GM23338 (cell line): ENCODE measurements at regions not wholly inside any gene's neighbourhood (a gene's known extent, or its start where the extent isn't known, plus 50 kb on each side); places are given as distances from the start of the nearest gene placed in this dataset.

Experiments used
- ATAC-seq: fragments of 200-7000 bp; cut with Tn5 transposase; 3 replicates; pipeline ENCODE4 v1.9.1; 2020
- DNase-seq: peaks from one replicate; pipeline ENCODE4 v3.0.0-alpha.2; 2015; ENCODE audit warnings: low spot score
- H2AFZ ChIP-seq: fragments of 200-600 bp; sonication (generic); 2 replicates; pipeline ENCODE4 v1.8.0; 2016; ENCODE audit warnings: antibody characterized with exemption, mild to moderate bottlenecking, moderate library complexity
- H3F3A ChIP-seq: fragments of 200-600 bp; sonication (generic); replicated peaks from 2 replicates; pipeline ENCODE4 v1.8.0; 2017; ENCODE audit warnings: antibody characterized with exemption, mixed run types, low read depth
- H3K27ac ChIP-seq: fragments of 200-600 bp; sonication (generic); 2 replicates; pipeline ENCODE4 v1.6.1; 2016; ENCODE audit warnings: low read depth
- H3K27me3 ChIP-seq: fragments of 200-600 bp; sonication (generic); 2 replicates; pipeline ENCODE4 v1.8.0; 2016; ENCODE audit warnings: mild to moderate bottlenecking, mixed run types, moderate library complexity; ENCODE audit not compliant: insufficient read depth
- H3K36me3 ChIP-seq: fragments of 200-600 bp; sonication (generic); 2 replicates; pipeline ENCODE4 v1.8.0; 2016; ENCODE audit warnings: mild to moderate bottlenecking; ENCODE audit not compliant: insufficient read depth
- H3K4me1 ChIP-seq: fragments of 200-600 bp; sonication (generic); 2 replicates; pipeline ENCODE4 v1.8.0; 2016; ENCODE audit warnings: mild to moderate bottlenecking, moderate library complexity; ENCODE audit not compliant: insufficient read depth
- H3K4me2 ChIP-seq: fragments of 200-600 bp; sonication (generic); 2 replicates; pipeline ENCODE4 v1.7.1; 2017; ENCODE audit warnings: mixed run types
- H3K4me3 ChIP-seq: fragments of 200-600 bp; sonication (generic); 2 replicates; pipeline ENCODE4 v1.6.1; 2016; ENCODE audit warnings: mixed run types
- H3K79me2 ChIP-seq: fragments of 200-600 bp; sonication (generic); replicated peaks from 2 replicates; pipeline ENCODE4 v1.8.0; 2017; ENCODE audit warnings: mild to moderate bottlenecking; ENCODE audit not compliant: insufficient read depth
- H3K9me2 ChIP-seq: fragments of 200-600 bp; sonication (generic); 2 replicates; pipeline ENCODE4 v1.8.0; 2017; ENCODE audit not compliant: insufficient read depth
- H4K20me1 ChIP-seq: fragments of 200-600 bp; sonication (generic); replicated peaks from 2 replicates; pipeline ENCODE4 v1.8.0; 2017; ENCODE audit warnings: mild to moderate bottlenecking; ENCODE audit not compliant: insufficient read depth
- H3K27ac Mint-ChIP-seq: 2 replicates; pipeline ENCODE4 v1.8.0; 2020; ENCODE audit warnings: inconsistent platforms, mild to moderate bottlenecking, moderate library complexity, mixed read lengths
- H3K27me3 Mint-ChIP-seq: 3 replicates; pipeline ENCODE4 v1.8.0; 2022; ENCODE audit warnings: low read depth, mild to moderate bottlenecking, moderate library complexity, mixed read lengths, inconsistent platforms; ENCODE audit not compliant: insufficient read depth, poor library complexity
- H3K36me3 Mint-ChIP-seq: 3 replicates; pipeline ENCODE4 v1.8.0; 2021; ENCODE audit warnings: low read depth, mild to moderate bottlenecking, inconsistent platforms, moderate library complexity, mixed read lengths
- H3K4me1 Mint-ChIP-seq: 3 replicates; pipeline ENCODE4 v1.8.0; 2020; ENCODE audit warnings: mild to moderate bottlenecking, inconsistent platforms, mixed read lengths
- H3K4me3 Mint-ChIP-seq: 3 replicates; pipeline ENCODE4 v1.8.0; 2021; ENCODE audit warnings: moderate library complexity, mild to moderate bottlenecking, inconsistent platforms, mixed read lengths
- H3K9me3 Mint-ChIP-seq: 3 replicates; pipeline ENCODE4 v1.8.0; 2020; ENCODE audit warnings: moderate library complexity, mild to moderate bottlenecking, inconsistent platforms, mixed read lengths
- CREB1 ChIP-seq: fragments of 250-450 bp; sonication (Bioruptor Pico); IDR thresholded peaks from 2 replicates; pipeline ENCODE4 v1.5.0; 2020; ENCODE audit warnings: low read depth, mild to moderate bottlenecking, moderate library complexity
- ETS1 ChIP-seq: IDR thresholded peaks from 2 replicates; pipeline ENCODE4 v1.6.1; 2016; ENCODE audit warnings: antibody characterized with exemption
- EZH2 ChIP-seq: fragments of 200-600 bp; sonication (generic); IDR thresholded peaks from one replicate; pipeline ENCODE4 v1.8.0; 2017; ENCODE audit warnings: antibody characterized with exemption, mild to moderate bottlenecking, low read depth; ENCODE audit not compliant: unreplicated experiment
- EZH2phosphoT487 ChIP-seq: fragments of 200-600 bp; sonication (generic); IDR thresholded peaks from one replicate; pipeline ENCODE4 v1.8.1; 2018; ENCODE audit warnings: antibody characterized with exemption; ENCODE audit not compliant: unreplicated experiment
- JUNB ChIP-seq: IDR thresholded peaks from one replicate; pipeline ENCODE4 v1.6.1; 2016; ENCODE audit warnings: antibody characterized with exemption; ENCODE audit not compliant: unreplicated experiment
- NANOG ChIP-seq: IDR thresholded peaks from 2 replicates; pipeline ENCODE4 v1.6.1; 2016; ENCODE audit warnings: antibody characterized with exemption, borderline replicate concordance
- POLR2AphosphoS5 ChIP-seq: IDR thresholded peaks from 2 replicates; pipeline ENCODE4 v1.6.1; 2016; ENCODE audit warnings: antibody characterized with exemption, low read depth
- STAT1 ChIP-seq: IDR thresholded peaks from one replicate; pipeline ENCODE4 v1.6.1; 2016; ENCODE audit warnings: antibody characterized with exemption; ENCODE audit not compliant: unreplicated experiment
- ZNF114 ChIP-seq: fragments of 250-450 bp; sonication (Bioruptor Pico); IDR thresholded peaks from 2 replicates; pipeline ENCODE4 v1.5.0; 2020; ENCODE audit warnings: mild to moderate bottlenecking, moderate library complexity
- TF ChIP-seq, protein P1 (sequence below), 2 experiments: fragments of 200-600 bp in 1 of 2; sonication (generic) in 1 of 2; conservative IDR thresholded peaks; 2 replicates each; pipeline versions ENCODE4 v1.5.1 to v1.6.1; 2016 to 2017; ENCODE audit warnings: antibody characterized with exemption in 2 of 2, low read depth in 2 of 2, mild to moderate bottlenecking in 2 of 2, moderate library complexity in 1 of 2
- TF ChIP-seq, protein P2 (sequence below): fragments of 250-450 bp; sonication (Bioruptor Pico); IDR thresholded peaks from 2 replicates; pipeline ENCODE4 v1.5.0; 2020; ENCODE audit warnings: mild to moderate bottlenecking, moderate library complexity
- TF ChIP-seq, protein P3 (sequence below): IDR thresholded peaks from one replicate; pipeline ENCODE4 v1.6.1; 2018; ENCODE audit warnings: antibody characterized with exemption; ENCODE audit not compliant: unreplicated experiment

- no peak for TF ChIP-seq STAT1
- TF ChIP-seq EZH2phosphoT487: no peak
- TF ChIP-seq ETS1: no peak
- TF ChIP-seq, protein P1, sequence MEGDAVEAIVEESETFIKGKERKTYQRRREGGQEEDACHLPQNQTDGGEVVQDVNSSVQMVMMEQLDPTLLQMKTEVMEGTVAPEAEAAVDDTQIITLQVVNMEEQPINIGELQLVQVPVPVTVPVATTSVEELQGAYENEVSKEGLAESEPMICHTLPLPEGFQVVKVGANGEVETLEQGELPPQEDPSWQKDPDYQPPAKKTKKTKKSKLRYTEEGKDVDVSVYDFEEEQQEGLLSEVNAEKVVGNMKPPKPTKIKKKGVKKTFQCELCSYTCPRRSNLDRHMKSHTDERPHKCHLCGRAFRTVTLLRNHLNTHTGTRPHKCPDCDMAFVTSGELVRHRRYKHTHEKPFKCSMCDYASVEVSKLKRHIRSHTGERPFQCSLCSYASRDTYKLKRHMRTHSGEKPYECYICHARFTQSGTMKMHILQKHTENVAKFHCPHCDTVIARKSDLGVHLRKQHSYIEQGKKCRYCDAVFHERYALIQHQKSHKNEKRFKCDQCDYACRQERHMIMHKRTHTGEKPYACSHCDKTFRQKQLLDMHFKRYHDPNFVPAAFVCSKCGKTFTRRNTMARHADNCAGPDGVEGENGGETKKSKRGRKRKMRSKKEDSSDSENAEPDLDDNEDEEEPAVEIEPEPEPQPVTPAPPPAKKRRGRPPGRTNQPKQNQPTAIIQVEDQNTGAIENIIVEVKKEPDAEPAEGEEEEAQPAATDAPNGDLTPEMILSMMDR (conservative IDR thresholded peaks at IDR 0.05; ENCODE audit: low read depth in 2 of 2): no peak
- TF ChIP-seq, protein P2, sequence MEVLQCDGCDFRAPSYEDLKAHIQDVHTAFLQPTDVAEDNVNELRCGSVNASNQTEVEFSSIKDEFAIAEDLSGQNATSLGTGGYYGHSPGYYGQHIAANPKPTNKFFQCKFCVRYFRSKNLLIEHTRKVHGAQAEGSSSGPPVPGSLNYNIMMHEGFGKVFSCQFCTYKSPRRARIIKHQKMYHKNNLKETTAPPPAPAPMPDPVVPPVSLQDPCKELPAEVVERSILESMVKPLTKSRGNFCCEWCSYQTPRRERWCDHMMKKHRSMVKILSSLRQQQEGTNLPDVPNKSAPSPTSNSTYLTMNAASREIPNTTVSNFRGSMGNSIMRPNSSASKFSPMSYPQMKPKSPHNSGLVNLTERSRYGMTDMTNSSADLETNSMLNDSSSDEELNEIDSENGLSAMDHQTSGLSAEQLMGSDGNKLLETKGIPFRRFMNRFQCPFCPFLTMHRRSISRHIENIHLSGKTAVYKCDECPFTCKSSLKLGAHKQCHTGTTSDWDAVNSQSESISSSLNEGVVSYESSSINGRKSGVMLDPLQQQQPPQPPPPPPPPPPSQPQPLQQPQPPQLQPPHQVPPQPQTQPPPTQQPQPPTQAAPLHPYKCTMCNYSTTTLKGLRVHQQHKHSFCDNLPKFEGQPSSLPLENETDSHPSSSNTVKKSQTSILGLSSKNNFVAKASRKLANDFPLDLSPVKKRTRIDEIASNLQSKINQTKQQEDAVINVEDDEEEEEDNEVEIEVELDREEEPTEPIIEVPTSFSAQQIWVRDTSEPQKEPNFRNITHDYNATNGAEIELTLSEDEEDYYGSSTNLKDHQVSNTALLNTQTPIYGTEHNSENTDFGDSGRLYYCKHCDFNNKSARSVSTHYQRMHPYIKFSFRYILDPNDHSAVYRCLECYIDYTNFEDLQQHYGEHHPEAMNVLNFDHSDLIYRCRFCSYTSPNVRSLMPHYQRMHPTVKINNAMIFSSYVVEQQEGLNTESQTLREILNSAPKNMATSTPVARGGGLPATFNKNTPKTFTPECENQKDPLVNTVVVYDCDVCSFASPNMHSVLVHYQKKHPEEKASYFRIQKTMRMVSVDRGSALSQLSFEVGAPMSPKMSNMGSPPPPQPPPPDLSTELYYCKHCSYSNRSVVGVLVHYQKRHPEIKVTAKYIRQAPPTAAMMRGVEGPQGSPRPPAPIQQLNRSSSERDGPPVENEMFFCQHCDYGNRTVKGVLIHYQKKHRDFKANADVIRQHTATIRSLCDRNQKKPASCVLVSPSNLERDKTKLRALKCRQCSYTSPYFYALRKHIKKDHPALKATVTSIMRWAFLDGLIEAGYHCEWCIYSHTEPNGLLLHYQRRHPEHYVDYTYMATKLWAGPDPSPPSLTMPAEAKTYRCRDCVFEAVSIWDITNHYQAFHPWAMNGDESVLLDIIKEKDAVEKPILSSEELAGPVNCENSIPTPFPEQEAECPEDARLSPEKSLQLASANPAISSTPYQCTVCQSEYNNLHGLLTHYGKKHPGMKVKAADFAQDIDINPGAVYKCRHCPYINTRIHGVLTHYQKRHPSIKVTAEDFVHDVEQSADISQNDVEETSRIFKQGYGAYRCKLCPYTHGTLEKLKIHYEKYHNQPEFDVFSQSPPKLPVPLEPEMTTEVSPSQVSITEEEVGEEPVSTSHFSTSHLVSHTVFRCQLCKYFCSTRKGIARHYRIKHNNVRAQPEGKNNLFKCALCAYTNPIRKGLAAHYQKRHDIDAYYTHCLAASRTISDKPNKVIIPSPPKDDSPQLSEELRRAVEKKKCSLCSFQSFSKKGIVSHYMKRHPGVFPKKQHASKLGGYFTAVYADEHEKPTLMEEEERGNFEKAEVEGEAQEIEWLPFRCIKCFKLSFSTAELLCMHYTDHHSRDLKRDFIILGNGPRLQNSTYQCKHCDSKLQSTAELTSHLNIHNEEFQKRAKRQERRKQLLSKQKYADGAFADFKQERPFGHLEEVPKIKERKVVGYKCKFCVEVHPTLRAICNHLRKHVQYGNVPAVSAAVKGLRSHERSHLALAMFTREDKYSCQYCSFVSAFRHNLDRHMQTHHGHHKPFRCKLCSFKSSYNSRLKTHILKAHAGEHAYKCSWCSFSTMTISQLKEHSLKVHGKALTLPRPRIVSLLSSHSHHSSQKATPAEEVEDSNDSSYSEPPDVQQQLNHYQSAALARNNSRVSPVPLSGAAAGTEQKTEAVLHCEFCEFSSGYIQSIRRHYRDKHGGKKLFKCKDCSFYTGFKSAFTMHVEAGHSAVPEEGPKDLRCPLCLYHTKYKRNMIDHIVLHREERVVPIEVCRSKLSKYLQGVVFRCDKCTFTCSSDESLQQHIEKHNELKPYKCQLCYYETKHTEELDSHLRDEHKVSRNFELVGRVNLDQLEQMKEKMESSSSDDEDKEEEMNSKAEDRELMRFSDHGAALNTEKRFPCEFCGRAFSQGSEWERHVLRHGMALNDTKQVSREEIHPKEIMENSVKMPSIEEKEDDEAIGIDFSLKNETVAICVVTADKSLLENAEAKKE (CRISPR knock-in tag): no peak
- TF ChIP-seq JUNB: no peak
- TF ChIP-seq, protein P3, sequence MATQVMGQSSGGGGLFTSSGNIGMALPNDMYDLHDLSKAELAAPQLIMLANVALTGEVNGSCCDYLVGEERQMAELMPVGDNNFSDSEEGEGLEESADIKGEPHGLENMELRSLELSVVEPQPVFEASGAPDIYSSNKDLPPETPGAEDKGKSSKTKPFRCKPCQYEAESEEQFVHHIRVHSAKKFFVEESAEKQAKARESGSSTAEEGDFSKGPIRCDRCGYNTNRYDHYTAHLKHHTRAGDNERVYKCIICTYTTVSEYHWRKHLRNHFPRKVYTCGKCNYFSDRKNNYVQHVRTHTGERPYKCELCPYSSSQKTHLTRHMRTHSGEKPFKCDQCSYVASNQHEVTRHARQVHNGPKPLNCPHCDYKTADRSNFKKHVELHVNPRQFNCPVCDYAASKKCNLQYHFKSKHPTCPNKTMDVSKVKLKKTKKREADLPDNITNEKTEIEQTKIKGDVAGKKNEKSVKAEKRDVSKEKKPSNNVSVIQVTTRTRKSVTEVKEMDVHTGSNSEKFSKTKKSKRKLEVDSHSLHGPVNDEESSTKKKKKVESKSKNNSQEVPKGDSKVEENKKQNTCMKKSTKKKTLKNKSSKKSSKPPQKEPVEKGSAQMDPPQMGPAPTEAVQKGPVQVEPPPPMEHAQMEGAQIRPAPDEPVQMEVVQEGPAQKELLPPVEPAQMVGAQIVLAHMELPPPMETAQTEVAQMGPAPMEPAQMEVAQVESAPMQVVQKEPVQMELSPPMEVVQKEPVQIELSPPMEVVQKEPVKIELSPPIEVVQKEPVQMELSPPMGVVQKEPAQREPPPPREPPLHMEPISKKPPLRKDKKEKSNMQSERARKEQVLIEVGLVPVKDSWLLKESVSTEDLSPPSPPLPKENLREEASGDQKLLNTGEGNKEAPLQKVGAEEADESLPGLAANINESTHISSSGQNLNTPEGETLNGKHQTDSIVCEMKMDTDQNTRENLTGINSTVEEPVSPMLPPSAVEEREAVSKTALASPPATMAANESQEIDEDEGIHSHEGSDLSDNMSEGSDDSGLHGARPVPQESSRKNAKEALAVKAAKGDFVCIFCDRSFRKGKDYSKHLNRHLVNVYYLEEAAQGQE: no peak
- no peak for TF ChIP-seq NANOG
- no peak for TF ChIP-seq ZNF114 (CRISPR knock-in tag)
- TF ChIP-seq EZH2: no peak
- TF ChIP-seq POLR2AphosphoS5: no peak
- TF ChIP-seq CREB1 (CRISPR knock-in tag): no peak
- ATAC-seq: no peak
- Histone ChIP-seq H3K4me2 (no peak overlapping the region), H2AFZ (no peak overlapping the region), H3K27ac (no peak overlapping the region), H3K4me3 (no peak overlapping the region), H3K36me3 (no peaks in the 10 kb centered on the region), H3K27me3 (no peaks in the 10 kb centered on the region), H3F3A (no peaks in the 10 kb centered on the region), H4K20me1 (no peaks in the 10 kb centered on the region), H3K79me2 (no peaks in the 10 kb centered on the region), H3K9me2 (peaks cover 5% of the 10 kb centered on the region; the same call in 1 of the 2 replicates), H3K4me1 (no peaks in the 10 kb centered on the region)
- Mint-ChIP-seq H3K4me1 (peaks cover 9% of the 10 kb centered on the region), H3K9me3 (no peaks in the 10 kb centered on the region; the same call in 2 of the 3 replicates), H3K27me3 (peaks cover 2% of the 10 kb centered on the region), H3K36me3 (no peaks in the 10 kb centered on the region), H3K4me3 (no peak overlapping the region), H3K27ac (no peak overlapping the region)
- peak; percentile 27 for DNase-seq
Observed at GRCh38 chr21:31802331-31802730, 70.4 kb upstream of the SCAF4 start.
